ENCODE measurements at regions not wholly inside any gene's neighbourhood (a gene's known extent, or its start where the extent isn't known, plus 50 kb on each side); places are given as distances from the start of the nearest gene placed in this dataset.
"Not testable (repeated sequence)": the region's sequence is repeated elsewhere in the genome, so short reads cannot be mapped to it uniquely, and the experiment has no call there.

DNA sequence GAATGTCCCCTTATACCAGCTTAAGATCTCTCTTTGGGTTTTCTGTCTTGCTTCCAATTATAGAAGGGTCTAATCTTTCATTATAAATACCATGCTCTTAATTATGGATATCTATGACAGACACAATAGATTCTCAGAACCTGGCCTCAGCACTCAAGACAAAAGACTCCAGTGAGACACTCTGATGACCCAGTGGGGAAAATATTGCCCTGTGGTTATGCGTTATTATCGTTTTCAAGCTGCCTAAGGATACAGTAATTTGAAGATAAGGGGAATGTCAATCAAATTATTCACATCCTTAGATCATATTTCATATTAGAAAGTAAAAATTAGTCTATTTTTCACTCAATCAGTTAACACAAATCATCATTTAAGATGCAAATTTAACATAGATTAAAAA lies 748.8 kb downstream of the XPNPEP1 start:
- no peak for DNase-seq

DNA sequence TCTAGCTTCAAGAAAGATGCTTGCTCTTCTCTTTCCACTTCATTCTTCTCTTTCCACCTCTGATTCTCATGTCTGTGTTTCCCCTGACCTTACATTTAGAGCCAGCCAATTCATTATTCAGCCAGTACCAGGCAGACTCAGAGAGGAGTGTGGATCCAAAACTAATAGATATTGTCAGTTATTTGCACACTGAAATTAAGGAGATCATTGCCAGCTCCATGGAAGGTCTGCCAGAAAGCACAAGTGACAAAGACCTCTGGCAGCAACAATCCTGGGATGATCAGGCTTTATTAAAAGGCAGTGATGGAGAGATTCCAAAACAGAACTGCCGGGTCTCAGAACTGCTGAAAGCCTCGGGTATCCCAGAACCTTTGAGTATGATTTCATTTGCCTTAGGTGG lies 749.4 kb downstream of the XPNPEP1 start:
- no peak for DNase-seq

DNA sequence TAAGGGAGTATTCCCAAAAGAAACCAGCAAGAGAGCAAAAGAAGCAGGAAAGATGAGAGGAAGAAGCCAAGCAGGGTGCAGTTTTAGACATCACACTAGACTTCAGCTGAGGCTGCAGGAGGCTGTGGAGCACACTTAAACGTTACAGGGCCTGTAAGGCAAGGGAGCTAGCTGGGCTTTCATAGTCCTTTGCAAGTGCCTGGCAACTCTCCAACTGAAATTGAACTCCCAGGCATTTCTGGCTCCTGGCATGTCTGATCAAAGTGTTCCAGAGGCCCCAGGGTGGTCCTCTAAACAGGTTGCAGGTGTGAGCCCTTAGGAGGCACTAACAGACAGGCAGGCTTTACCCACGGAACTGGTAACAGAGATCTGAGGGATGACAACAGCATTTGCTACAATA lies 750.2 kb downstream of the XPNPEP1 start:
- no peak for DNase-seq

DNA sequence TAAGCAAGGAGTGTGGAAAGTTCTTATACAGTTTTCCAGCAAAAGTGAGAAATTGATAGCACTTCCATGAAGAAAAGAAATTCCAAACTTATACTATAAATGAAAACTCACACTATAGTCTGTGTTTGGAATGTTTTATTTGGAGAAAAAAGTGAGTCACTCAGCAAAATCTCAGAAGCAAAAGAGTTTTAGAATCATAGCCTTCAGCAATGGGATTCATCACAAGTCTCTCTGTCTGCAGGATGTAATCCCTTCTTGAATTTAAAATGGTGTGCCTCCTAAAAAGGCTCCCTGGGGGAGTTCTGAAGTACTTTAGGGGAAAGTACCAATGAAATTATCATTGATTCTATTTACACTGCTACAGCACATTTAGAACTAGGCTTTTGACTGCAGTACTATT lies 756.4 kb downstream of the XPNPEP1 start:
- DNase-seq: no peak

DNA sequence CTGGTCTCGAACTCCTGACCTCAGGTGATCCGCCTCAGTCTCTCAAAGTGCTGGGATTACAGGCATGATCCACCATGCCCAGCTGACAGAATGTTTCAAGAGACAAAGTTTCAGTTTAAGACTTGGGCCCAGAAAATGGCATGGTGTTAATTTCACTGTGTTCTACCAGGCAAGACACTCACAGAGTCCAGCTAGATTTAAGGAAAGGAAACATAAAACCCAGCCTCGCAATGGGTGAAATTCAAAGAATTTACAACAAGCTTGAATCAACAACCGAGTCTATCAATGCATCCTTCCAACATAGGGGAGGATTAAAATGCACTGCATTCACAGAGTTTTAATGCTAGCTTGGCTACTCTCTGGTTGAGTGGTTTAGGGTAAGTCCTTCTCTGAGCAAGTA lies 764.0 kb downstream of the XPNPEP1 start:
- no peak for DNase-seq

DNA sequence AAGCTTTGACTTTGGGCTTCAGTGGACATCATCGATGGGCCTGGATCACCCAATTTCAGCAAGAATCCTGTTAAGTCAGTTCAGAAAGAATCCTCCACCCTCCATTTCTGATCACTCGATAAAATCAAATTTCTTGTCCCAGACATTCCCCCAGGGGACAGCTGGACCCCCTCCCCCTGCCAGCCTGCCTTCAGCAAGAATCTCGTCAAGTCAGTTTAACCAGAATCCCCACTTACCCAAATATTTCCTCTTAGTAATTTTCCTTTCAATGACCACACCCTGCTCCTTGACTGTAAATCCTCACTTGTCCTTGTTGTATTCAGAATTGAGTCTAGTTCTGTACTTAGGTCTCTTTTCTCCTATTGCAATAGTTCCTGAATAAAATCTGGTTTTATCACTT lies 766.9 kb downstream of the XPNPEP1 start:
- no peak for DNase-seq

DNA sequence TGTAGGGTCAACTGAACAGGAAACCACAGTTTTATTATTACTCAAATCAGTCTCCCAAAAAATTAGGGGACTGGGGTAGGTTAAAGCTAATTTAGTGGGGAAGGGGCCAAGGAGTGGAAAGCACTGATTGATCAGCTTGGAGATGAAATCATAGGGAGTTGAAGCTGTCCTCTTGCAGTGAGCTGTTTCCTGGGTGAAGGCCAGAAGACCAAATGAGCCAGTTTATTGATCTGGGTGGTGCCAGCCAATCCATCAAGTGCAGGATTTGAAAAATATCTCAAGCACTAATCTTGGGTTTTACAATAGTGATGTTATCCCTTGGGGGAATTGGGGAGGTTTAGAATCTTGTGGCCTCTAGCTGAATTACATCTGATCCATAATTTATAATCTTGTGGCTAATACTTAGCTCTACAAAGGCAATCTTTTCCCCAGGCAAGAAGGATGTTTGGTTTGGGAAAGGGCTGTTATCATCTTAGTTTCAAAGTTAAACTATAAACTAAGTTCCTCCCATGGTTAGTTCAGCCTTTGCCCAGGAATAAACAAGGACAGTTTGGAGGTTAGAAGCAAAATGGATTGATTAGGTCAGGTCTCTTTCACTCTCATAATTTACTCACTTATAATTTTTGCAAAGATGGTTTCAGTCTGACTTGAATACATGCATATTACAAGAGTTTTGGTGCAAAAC lies 773.5 kb downstream of the XPNPEP1 start:
- DNase-seq: no peak

DNA sequence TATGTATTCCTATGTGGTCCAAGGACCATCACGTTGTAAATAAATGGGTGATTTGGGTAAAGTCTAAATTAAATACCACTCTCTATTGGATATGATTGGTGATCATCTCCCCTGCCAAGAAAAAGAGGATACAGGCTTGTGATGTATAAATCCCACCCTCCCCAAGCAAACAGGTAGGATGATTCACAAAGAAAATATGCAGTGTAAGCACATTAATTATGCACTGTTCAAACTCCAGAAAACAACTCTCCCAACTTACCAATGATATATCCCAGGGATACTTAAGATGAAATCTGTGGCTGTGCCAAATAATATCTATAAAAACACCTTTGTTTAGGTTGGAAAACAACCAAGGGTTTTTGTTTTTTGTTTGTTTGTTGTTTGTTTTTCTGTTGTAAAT lies 795.9 kb downstream of the XPNPEP1 start:
- no peak for DNase-seq

DNA sequence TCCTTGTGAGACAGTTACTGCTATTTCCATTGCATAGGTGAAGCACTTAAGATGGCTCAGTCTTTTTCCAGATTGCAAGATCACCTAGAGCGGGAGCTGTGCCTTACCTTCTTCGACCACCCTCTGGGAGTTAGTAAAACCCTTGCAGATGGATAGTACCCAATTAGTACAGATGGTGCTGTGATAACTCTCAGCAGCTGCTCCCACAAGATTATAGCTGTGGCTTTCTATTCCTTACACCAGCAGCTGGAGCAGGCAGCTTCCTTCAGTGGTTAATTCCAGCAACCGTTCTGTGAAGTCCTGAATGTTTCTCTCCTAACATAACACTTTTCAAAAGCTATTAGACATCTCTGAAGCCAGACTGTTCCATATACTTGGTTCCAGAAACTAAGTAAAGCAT lies 796.8 kb downstream of the XPNPEP1 start:
- no peak for DNase-seq

DNA sequence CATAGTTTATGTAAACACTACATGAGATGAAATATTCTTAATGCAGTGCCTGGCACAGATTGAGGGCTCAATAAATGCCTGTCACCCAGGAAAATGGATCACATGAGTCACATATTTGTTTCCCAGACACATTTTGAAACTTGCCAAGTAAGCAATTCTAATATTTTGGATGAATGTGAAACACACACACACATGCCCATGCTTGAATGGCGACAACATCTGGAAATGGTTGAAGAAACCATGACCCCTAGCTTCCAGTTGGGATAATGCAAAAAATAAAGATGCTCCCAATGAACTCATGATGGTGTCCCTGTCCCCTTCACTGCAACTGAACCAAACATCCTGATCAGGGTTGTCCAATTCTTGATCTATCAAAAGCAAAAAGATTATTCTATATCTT lies 797.3 kb downstream of the XPNPEP1 start:
- no peak for DNase-seq

DNA sequence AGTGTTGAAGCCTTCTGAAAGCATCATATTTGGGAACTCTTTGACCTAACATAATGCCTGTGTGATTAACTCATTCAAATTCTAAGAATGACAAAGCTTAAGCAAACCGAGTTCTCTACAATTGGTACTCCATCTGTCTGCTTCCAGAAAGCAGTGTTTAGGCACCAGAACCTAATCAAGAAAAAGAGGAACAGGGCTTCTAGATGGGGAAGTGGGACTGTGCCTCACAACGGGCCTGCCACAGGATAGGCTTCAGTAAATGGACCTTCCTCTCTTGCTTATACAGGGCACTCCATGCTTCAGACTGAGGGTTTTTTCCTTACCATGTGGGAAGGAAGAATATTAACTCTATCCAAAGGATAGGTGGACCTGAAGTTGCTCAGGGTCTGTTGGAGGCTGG lies 808.1 kb downstream of the XPNPEP1 start:
- DNase-seq: no peak

DNA sequence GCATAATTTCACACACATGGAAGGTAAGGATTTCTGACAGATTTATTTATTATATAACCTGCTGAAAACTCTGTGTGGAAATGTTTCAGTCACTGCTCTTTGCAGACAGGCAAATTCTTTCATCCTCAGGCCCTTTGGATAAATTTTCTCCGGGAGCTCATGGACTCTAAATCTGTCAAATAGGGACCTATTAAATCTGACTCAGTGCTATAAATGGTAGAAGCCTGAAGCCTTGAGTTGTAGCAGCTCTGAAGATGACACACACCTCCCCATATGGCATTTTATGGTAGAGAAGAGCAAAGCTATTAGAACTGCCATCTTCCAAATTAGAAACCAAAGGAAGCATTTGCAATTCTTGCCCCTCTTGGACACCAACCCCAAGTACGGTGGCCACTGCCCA lies 808.7 kb downstream of the XPNPEP1 start:
- no peak for DNase-seq

DNA sequence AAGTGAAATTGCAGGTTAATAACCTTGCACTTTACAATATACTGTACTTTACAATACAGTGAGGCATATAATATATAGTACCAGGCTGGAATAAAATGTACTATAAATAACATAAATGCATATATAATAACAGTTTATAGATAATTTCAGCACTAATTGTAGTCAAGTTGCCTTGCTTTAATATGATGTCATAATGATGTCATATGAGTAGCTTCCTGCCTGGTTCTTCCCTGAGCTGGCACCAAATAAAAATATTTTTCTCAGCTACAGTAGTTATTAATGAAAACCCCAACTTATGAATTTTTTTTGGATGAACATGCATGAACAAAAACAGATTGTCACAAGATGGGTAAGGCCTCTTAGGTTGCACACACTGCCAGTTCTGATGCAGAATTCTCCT lies 816.7 kb downstream of the XPNPEP1 start:
- no peak for DNase-seq

DNA sequence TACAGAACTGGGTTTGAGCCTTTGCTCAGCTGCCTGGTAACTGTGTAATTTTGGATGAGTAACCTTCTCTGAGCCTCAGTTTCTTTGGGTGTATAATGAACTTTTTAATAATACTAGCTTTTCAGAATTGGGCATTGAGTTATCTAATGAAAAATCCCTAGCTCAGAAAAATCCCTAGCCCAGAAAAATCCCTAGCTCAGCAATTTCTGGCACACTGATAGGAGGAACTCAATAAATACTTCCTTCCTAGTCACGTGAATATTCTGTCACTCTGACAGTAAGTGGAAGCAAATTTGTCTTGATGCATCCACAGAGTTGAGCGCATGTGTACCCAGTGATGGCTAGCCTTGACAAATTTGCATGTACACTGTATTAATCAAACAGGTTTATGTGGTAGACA lies 817.6 kb downstream of the XPNPEP1 start:
- DNase-seq: no peak

DNA sequence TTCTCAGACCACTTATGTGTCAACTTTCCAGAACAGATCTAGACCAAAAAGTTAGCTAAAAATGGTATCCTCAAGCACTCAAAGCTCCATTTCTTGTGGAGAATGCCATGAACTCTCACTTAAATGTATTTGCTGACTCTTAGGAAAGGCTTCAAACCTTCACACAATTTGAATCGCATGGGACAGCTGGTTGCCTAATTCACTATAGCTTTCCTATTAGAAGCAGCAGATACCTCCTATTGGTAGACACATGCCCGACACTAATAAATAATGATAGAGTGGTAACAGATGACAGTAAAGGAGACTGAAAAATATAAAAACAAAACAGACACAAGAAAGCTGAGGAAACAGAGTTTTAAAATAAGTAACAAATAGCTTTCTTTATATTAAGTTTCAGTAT lies 818.5 kb downstream of the XPNPEP1 start:
- no peak for DNase-seq

DNA sequence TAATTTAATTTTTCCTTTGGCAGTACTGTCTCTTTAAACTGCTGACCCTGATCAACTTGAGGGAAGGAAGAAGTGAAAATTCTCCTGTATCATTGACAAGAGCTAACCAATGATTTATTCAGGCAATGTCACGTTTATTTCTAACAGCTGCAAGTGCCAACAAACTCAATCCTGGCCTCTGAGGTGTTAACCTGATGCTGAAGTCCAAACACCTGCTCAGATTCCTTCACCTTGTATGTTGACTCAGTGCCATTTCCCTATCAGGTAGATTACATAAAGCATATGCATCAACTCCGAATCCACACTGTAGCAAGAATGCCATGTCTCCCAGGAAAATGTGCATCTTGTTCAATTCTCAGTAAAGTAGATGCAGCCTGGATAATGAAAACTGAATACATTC lies 820.0 kb downstream of the XPNPEP1 start:
- no peak for DNase-seq

DNA sequence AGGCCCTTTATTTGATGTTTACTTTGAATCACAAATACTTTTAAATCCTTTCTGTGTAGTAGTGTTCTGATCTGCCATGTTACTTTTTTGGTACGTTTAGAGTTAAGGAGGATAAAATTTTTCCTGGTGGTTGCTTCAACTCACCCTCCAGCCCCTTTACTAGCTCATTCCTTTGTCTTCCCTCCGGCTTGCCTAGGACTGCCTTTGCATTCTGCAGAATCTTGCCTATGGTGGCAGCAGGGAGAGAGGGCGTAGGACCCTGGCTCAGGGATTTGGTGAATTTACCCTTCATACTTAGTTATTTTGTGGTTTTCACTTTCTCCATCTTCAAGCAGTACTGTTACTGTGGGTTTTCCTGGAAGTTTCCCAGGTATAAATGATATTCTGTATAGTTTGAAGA lies 833.5 kb downstream of the XPNPEP1 start:
- DNase-seq: no peak

DNA sequence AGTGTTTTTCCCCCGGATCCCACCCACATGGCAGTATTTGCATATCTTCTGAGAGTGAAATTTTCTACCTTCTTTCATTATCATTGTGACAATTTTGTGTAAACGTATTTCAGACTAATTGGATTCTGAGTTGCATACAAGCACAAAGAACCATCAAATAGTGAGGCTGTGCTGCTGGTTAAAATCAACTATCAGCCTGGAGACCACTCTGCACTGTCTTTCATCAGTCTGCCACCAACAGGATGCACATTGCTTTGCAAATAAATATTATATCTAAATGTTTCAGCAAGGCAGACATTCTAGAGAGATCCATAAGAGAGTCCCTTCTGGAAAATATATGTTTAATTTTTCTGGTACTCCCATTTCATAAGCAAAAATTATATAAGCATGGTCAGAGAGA lies 851.8 kb downstream of the XPNPEP1 start:
- no peak for DNase-seq

DNA sequence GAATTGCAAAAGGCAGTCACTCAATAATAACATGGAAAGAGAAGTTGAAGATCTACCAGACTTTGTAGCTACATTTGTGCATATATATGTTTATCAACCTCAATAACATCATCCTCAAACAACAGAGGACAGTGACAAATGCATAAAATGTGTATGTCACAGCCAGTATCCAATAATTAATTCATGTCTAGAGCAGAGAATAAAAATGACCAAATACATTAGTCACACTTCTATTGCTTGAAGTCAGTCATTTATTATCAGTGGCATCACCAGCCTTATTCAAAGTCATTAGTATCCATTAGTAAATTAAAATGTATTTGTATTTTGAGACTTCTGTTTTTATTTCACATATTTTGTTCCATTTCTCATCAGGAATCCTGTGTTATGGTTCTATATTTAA lies 852.8 kb downstream of the XPNPEP1 start:
- no peak for DNase-seq

DNA sequence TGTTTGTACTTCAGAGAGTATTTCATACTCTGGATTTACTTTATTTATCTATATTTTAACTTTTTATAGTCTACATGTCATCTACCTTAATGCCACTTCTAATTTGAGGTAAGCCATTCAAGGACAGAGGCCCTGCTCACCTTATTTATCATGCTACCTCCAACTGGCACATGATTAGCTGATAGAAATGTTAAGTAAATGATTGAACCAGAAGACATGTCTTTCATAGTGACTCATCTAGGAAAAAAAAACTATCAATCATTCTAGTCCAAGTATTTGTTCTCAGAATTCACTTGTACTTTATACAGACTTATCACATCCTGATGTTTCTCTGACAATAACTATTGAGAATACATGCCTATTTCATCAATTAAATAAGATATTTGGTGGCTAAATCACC lies 856.3 kb downstream of the XPNPEP1 start:
- no peak for DNase-seq

DNA sequence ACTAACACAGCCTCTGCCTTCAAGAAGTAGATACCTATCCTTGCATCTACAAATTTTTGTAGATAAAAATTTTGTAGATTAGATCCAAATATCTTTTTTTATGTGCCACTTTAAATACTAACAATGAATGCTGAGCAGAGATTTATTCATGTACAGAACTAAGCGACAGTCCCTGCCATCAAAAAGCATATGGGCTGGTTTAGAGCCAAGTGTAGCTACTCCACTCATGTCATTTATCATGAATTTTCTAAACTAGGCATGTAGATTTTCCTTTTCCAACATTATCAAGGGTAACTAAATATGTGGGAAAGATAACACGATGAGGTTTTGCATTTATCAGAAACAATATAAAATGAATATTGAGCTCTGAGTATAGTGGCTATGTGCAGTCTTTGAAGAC lies 857.5 kb downstream of the XPNPEP1 start:
- no peak for DNase-seq

DNA sequence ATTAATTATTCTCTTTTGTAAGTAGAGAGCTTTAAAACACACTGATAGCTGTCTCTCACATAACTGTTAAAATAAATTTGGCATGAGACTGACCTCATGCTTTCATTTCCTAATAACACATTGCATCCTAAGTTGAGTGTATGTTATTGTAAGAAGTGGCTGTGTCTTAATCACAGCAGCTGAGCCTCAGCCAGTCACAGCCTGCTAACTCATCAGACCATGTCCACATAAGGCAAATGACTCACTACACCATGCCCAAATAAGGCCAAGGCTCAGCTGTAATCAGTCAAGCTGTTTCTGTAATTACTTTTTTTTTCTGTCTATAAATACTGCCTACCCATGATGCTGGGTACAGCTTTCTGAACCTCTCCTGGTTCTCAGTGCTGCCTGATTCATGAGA lies 860.9 kb downstream of the XPNPEP1 start:
- DNase-seq: no peak

DNA sequence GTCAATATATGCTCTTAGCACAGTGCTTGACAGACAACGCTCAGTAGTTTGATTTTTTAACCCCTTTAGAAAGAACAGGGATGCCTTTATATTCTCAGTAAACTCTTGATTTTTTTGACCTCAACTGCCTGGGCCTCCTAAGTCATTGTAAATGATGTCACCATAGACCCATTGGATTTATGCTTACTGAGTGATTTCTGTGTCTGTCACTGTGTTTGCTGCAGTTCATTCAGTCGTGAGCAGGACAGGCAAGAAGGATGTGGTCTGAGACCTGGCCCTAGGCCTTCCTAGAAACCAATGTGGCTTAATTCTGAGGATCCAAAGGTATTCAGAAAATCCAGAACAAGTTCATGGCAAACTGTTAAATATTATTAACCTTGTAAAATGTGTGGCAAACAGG lies 868.1 kb downstream of the XPNPEP1 start:
- no peak for DNase-seq

DNA sequence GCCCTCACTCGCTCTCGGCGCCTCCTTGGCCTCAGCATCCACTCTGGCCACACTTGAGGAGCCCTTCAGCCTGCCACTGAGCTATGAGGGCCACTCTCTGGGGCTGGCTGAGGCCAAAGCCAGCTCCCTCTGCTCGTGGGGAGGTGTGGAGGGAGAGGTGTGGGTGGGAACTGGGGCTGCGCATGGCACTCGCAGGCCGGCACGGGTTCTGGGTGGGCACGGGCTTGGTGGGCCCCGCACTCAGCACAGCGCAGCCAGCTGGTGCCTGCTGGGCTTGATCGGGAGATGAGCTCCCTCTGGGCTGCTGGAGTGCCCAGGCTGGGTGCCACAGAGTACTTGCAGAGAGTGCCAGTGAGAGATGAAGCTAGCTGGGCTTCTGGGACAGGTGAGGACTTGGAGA lies 875.5 kb downstream of the XPNPEP1 start:
- DNase-seq: no peak

DNA sequence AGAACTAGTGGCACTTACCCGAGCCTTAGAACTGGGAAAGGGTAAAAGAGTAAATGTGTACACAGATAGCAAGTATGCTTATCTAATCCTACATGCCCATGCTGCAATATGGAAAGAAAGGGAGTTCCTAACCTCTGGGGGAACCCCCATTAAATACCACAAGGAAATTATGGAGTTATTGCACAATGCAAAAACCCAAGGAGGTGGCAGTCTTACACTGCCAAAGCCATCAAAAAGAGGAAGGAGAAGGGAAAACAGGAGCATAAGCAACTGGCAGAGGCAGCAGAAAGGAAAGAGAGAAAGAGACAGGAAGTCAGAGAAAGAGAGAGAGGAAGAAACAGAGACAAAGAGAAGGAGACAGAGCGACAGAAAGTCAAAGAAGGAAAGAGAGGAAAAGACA lies 876.9 kb downstream of the XPNPEP1 start:
- not testable (repeated sequence) for DNase-seq

DNA sequence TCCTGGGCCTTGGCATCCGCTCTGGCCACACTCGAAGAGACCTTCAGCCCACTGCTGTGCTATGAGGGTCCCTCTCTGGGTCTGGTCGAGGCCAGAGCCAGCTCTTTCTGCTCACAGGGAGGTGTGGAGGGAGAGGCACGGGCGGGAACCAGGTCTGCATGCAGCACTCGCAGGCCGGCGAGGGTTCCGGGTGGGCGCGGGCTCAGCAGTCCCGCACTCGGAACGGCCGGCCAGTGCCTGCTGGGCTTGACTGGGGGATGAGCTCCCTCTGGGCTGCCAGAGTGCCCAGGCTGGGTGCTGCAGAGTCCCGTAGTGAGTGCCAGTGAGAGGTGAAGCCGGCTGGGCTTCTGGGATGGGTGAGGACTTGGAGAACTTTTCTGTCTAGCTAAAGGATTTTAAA lies 882.7 kb downstream of the XPNPEP1 start:
- no peak for DNase-seq

Measured in NCI-H524 (cell line).